ENCODE measurements at regions not wholly inside any gene's neighbourhood (a gene's known extent, or its start where the extent isn't known, plus 50 kb on each side); places are given as distances from the start of the nearest gene placed in this dataset.

DNA sequence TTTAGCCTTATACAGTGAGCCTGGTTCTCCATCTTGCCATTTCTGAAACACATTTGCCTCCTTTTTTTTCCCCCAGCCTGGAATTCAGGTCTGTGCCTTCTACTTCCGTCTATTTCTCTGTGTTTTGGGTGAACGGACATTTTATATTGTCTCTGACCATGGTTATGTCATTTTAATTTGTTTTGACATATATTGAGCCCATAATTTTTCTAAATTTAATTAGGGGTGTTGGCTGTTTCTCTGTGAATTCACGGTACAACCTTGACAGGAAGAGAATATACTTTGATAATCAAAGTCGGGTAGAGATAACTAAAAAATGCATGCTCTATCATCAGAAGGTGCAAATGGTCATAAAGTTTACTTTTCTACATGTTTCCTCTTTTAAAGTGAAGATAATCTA lies 361.4 kb downstream of the VGLL3 start:
- no peak for TF ChIP-seq ZFX (IDR thresholded peaks at IDR 0.05)
- TF ChIP-seq, protein P1, sequence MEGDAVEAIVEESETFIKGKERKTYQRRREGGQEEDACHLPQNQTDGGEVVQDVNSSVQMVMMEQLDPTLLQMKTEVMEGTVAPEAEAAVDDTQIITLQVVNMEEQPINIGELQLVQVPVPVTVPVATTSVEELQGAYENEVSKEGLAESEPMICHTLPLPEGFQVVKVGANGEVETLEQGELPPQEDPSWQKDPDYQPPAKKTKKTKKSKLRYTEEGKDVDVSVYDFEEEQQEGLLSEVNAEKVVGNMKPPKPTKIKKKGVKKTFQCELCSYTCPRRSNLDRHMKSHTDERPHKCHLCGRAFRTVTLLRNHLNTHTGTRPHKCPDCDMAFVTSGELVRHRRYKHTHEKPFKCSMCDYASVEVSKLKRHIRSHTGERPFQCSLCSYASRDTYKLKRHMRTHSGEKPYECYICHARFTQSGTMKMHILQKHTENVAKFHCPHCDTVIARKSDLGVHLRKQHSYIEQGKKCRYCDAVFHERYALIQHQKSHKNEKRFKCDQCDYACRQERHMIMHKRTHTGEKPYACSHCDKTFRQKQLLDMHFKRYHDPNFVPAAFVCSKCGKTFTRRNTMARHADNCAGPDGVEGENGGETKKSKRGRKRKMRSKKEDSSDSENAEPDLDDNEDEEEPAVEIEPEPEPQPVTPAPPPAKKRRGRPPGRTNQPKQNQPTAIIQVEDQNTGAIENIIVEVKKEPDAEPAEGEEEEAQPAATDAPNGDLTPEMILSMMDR (conservative IDR thresholded peaks at IDR 0.05) = no peak
- no peak overlapping the region for H3K27ac ChIP-seq

DNA sequence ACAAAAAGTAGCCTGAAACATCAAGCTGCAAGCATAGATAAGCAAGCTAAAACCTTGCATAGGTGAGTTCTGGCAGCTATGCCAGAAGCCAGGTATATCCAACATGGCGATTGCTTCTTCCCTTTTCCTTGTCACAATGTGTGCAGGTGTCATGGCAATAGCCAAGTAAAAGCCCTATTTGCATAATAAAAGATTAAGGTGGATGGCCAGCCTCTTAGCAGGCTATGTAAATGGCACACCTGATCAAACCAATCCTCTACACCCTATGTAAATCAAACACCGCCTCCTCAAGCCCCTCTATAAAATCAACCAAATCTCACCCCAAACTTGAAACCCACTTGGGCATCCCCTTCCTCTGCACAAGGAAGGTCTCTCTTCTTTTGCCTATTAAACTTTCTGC lies 366.8 kb downstream of the VGLL3 start:
- TF ChIP-seq, protein P1 (conservative IDR thresholded peaks at IDR 0.05) = no peak
- no peak for TF ChIP-seq ZFX (IDR thresholded peaks at IDR 0.05)
- H3K27ac ChIP-seq = no peak overlapping the region

DNA sequence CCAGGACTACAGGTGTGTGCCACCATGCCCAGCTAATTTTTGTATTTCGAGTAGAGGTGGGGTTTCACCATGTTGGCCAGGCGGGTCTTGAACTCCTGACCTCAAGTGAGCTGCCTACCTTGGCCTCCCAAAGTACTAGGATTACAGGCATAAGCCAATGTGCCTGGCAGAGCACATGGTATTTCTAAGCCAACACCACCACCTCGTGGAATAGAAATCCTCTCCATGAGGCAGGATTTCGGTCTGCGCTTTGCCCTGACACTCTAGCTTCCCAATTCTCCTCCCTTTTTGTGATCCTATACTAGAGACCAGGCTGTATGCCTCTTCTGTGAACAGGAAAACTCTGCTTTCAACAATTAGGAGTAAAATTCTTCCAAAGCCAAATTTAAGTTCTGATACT lies 372.2 kb downstream of the VGLL3 start:
- no peak overlapping the region for H3K27ac ChIP-seq
- TF ChIP-seq, protein P1 (conservative IDR thresholded peaks at IDR 0.05) = 0 out of 2 replicates have a peak, but pooled peaks have one; percentile 6
- no peak for TF ChIP-seq ZFX (IDR thresholded peaks at IDR 0.05)

DNA sequence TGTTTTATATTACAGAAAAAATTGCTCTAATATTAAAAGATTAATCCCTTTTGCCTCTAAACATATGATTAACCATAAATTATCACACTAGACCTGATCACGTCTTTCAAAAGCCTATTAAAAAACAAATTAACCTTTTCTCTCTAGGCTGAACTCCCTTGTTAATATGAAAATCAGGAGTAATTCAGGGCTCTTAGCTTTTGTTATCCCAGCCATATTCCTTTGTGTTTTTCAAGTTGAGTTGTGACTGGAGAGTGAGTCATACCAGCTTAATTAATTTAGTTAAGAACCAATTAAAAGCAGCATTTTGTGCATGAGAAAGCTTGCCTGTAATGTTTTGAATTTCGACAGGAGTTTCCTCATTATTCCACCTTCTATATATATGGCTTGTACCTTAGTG lies 385.8 kb downstream of the VGLL3 start:
- no peak for TF ChIP-seq ZFX (IDR thresholded peaks at IDR 0.05)
- TF ChIP-seq, protein P1 (conservative IDR thresholded peaks at IDR 0.05) = no peak
- no peak overlapping the region for H3K27ac ChIP-seq

DNA sequence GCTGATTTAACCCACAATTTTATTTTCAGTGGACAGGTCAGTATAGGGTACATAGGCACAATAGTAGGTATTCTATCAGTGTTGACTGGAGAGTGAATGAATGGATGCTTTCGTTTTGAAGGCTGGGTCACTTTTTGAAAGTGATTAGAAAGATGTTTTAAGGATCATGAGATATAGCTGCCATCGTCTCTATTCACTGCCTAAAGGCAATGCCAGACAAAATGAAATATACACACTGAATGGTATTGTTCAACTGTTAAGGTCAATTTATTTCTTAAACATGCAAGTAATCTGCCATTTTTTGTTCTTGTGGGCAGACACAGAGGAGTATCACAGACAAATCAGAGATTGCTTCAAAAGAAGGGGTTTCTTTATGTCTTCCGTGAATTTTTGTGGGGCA lies 395.3 kb downstream of the VGLL3 start:
- no peak overlapping the region for H3K27ac ChIP-seq
- TF ChIP-seq, protein P1 (conservative IDR thresholded peaks at IDR 0.05) = no peak
- no peak for TF ChIP-seq ZFX (IDR thresholded peaks at IDR 0.05)

DNA sequence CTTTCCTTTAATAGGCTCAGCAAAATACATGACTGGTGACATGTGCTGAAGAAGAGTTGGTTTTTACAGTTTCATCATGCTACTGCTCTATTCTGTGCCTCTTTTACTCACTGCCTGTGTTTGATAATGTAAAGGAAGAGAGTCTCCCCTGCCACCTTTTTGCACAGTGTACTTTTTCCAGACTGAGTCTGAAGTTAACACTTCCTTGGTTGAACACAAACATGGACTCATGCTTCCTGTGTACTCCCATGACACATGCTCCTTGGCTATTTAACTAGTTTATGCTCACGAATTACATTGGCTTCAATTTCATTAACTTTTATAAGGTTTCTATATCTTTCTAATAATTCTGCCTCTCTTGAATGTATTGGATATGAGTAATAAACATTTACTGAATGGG lies 396.1 kb downstream of the VGLL3 start:
- TF ChIP-seq, protein P1 (conservative IDR thresholded peaks at IDR 0.05) = no peak
- no peak for TF ChIP-seq ZFX (IDR thresholded peaks at IDR 0.05)
- no peak overlapping the region for H3K27ac ChIP-seq

DNA sequence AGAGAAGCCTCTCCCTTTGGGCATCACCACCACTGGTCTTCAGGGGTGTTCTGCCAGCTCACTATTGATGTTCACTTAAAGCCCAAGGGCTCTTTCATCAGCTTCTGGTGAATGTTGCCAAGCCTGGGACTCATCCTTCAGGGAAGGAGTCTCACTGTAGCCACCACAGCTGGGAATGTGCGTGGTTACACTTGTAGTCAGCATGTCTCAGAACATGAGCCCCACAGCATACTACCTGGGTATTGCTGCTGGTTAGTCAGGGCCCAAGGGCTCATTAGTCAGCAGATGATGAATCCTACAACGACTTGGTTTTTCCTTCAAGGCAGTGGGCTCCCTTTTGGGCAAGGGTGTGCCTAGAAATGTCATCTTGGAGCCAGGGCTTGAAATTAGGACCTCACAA lies 412.9 kb downstream of the VGLL3 start:
- no peak for TF ChIP-seq ZFX (IDR thresholded peaks at IDR 0.05)
- TF ChIP-seq, protein P1 (conservative IDR thresholded peaks at IDR 0.05) = no peak
- no peak overlapping the region for H3K27ac ChIP-seq
